ENCODE measurements at regions not wholly inside any gene's neighbourhood (a gene's known extent, or its start where the extent isn't known, plus 50 kb on each side); places are given as distances from the start of the nearest gene placed in this dataset.
A peak's percentile ranks its signal among the peaks of the same experiment; 100 is the strongest.
"Not testable (repeated sequence)": the region's sequence is repeated elsewhere in the genome, so short reads cannot be mapped to it uniquely, and the experiment has no call there.

GRCh38 chr13:50167967-50168366 is 152.7 kb downstream of the KCNRG start:
- no peak for TF ChIP-seq EP300 (IDR thresholded peaks at IDR 0.05)
- TF ChIP-seq CTCF (IDR thresholded peaks at IDR 0.05), result no peak
- TF ChIP-seq POLR2A (IDR thresholded peaks at IDR 0.05; ENCODE audit: low read depth), result no peak
- no peak for TF ChIP-seq POLR2AphosphoS5 (IDR thresholded peaks at IDR 0.05)
- Histone ChIP-seq H3K4me3 (no peak overlapping the region), H3K27ac (replicated peaks in 1 of 4) (no peak overlapping the region), H3K27me3 (no peaks in the 10 kb centered on the region), H3K9me3 (no peaks in the 10 kb centered on the region), H3K36me3 (no peaks in the 10 kb centered on the region), H3K4me1 (peaks cover 0 to 6% (median 0%) of the 10 kb centered on the region in 4 donors)
- WGBS, result 79% methylated on average over 4 of the region's 4 CpGs
- intact Hi-C loops (cut with DNase I), result no loop called here
- DNase-seq (ENCODE audit: extremely low spot score), result peak; percentile 14

GRCh38 chr13:50168786-50169185 is 153.5 kb downstream of the KCNRG start:
- TF ChIP-seq POLR2A (IDR thresholded peaks at IDR 0.05; ENCODE audit: low read depth) (no peak), CTCF (IDR thresholded peaks at IDR 0.05) (no peak), POLR2AphosphoS5 (IDR thresholded peaks at IDR 0.05) (no peak), EP300 (IDR thresholded peaks at IDR 0.05) (no peak)
- no peaks in the 10 kb centered on the region for H3K36me3 ChIP-seq
- no peak overlapping the region for H3K4me3 ChIP-seq
- no peak for DNase-seq (ENCODE audit: extremely low spot score)
- peaks cover 0 to 6% (median 0%) of the 10 kb centered on the region in 4 donors for H3K4me1 ChIP-seq
- intact Hi-C loops (cut with DNase I), result no loop called here
- no peaks in the 10 kb centered on the region for H3K27me3 ChIP-seq
- no peaks in the 10 kb centered on the region for H3K9me3 ChIP-seq
- no peak overlapping the region for H3K27ac ChIP-seq (replicated peaks in 1 of 4)
- WGBS, result 81% methylated on average over 2 of the region's 2 CpGs

- H3K36me3 ChIP-seq, result no peaks in the 10 kb centered on the region
- H3K9me3 ChIP-seq, result no peaks in the 10 kb centered on the region
- H3K27me3 ChIP-seq, result no peaks in the 10 kb centered on the region
- intact Hi-C loops (cut with DNase I), result loop anchor here (5.0 kb wide), 1 partner anchor 362 kb away; no protein-coding TSS in a partner anchor
- peaks cover 0 to 6% (median 0%) of the 10 kb centered on the region in 4 donors for H3K4me1 ChIP-seq
- 31% methylated on average over 2 of the region's 2 CpGs for WGBS
- TF ChIP-seq EP300 (IDR thresholded peaks at IDR 0.05), result no peak
- TF ChIP-seq CTCF (IDR thresholded peaks at IDR 0.05), result peak; percentile 46 to 52 (median 49)
- DNase-seq (ENCODE audit: extremely low spot score), result no peak
- H3K4me3 ChIP-seq, result no peak overlapping the region
- H3K27ac ChIP-seq (replicated peaks in 1 of 4), result no peak overlapping the region
Observed at GRCh38 chr13:50170447-50171037, 155.3 kb downstream of the KCNRG start.

- intact Hi-C loops (cut with DNase I), result loop anchor here (5.0 kb wide), 1 partner anchor 361 kb away; no protein-coding TSS in a partner anchor
- WGBS, result 98% methylated on average over 15 of the region's 15 CpGs
- Histone ChIP-seq H3K36me3 (no peaks in the 10 kb centered on the region), H3K27ac (replicated peaks in 1 of 4) (no peak overlapping the region), H3K4me3 (no peak overlapping the region), H3K9me3 (no peaks in the 10 kb centered on the region), H3K27me3 (no peaks in the 10 kb centered on the region), H3K4me1 (peaks cover 0 to 6% (median 0%) of the 10 kb centered on the region in 4 donors)
- no peak for DNase-seq (ENCODE audit: extremely low spot score)
- TF ChIP-seq CTCF (IDR thresholded peaks at IDR 0.05), result no peak
- TF ChIP-seq POLR2A (IDR thresholded peaks at IDR 0.05; ENCODE audit: low read depth), result no peak
- no peak for TF ChIP-seq POLR2AphosphoS5 (IDR thresholded peaks at IDR 0.05)
- no peak for TF ChIP-seq EP300 (IDR thresholded peaks at IDR 0.05)
Observed at GRCh38 chr13:50171590-50172282, 156.5 kb downstream of the KCNRG start.

- not testable (repeated sequence) for H3K4me1 ChIP-seq; H3K4me3 ChIP-seq; DNase-seq (ENCODE audit: extremely low spot score); H3K27ac ChIP-seq (replicated peaks in 1 of 4); H3K27me3 ChIP-seq; H3K9me3 ChIP-seq; H3K36me3 ChIP-seq
- WGBS, result 79% methylated on average over 2 of the region's 2 CpGs
- intact Hi-C loops (cut with DNase I), result loop anchor here (5.0 kb wide), 1 partner anchor 359 kb away; no protein-coding TSS in a partner anchor
Observed at GRCh38 chr13:50173045-50173444, 157.8 kb downstream of the KCNRG start.

Measured in esophagus muscularis mucosa (tissue), 4 donors.